T-helper 1 cell (primary cell): ENCODE measurements at regions not wholly inside any gene's neighbourhood (a gene's known extent, or its start where the extent isn't known, plus 50 kb on each side); places are given as distances from the start of the nearest gene placed in this dataset.

Source experiments
- DNase-seq, 5 donors: peaks; one replicate each; pipeline ENCODE4 v3.0.0-alpha.2; 2012 to 2020

- no peak for DNase-seq
Observed at GRCh38 chr1:230009611-230010313, 57.3 kb upstream of the GALNT2 start.

GRCh38 chr1:230010603-230011332 lies 56.3 kb upstream of the GALNT2 start:
- DNase-seq, result no peak

GRCh38 chr1:230011333-230012092 lies 55.5 kb upstream of the GALNT2 start:
- no peak for DNase-seq

DNA sequence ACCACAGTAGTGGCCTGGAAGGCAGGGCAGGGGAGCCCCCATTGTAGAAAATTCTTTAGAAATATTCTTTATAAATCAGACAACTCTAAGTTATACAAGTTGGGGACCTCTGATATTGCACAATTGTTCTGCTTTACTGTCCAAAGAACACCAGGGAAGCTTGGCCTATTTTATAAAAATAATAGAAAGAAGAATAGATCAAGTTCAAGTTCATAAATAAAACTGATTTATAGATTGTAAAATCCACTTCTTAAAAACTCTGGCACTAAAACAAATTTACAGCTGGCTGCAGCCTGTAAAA lies 55.0 kb upstream of the GALNT2 start:
- no peak for DNase-seq

DNA sequence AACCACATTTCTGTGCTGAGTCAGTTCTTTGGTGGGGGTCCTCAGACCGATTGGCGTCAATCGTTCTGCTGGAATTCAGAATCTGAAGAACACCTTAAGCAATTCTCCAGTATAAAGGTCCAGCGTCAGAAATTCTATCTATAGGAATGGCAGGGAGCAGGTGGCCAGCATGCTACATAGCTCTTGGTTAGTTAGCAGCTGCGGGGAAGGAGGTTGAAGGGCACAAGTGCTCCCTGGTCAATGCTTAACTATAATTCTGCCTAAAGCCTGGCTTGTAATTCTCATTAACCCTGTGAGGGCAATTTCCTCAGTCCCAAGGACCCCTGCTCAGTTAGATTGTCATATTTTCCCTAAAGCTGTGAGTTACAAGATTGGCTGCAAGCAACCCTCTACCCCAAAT lies 54.3 kb upstream of the GALNT2 start:
- DNase-seq, result no peak

GRCh38 chr1:230016159-230016558 lies 50.9 kb upstream of the GALNT2 start:
- DNase-seq, result no peak
